Fibroblast of villous mesenchyme (primary cell): ENCODE measurements at regions not wholly inside any gene's neighbourhood (a gene's known extent, or its start where the extent isn't known, plus 50 kb on each side); places are given as distances from the start of the nearest gene placed in this dataset.

Experiments
- DNase-seq: peaks from one replicate; pipeline ENCODE4 v3.0.0-alpha.2; 2010; ENCODE audit warnings: low read depth
- H3K4me3 ChIP-seq: 2 replicates; pipeline ENCODE4 v1.5.1; 2011; ENCODE audit warnings: low read depth, mild to moderate bottlenecking, low read length
- CTCF ChIP-seq: IDR thresholded peaks from 2 replicates; pipeline ENCODE4 v1.5.1; 2012; ENCODE audit warnings: low read depth, mild to moderate bottlenecking, low read length; ENCODE audit not compliant: insufficient read depth

GRCh38 chr10:44326474-44327030 lies 58.3 kb downstream of the CXCL12 start:
- no peak for DNase-seq
- TF ChIP-seq CTCF = no peak

GRCh38 chr10:44325596-44326307 lies 59.1 kb downstream of the CXCL12 start:
- no peak for DNase-seq
- TF ChIP-seq CTCF = no peak
- no peak overlapping the region for H3K4me3 ChIP-seq

More at GRCh38 chr10:44326474-44327030, 58.3 kb downstream of the CXCL12 start:
- no peak overlapping the region for H3K4me3 ChIP-seq

- no peak overlapping the region for H3K4me3 ChIP-seq
- no peak for TF ChIP-seq CTCF
- DNase-seq = no peak
Measured at GRCh38 chr10:44325157-44325556, 59.7 kb downstream of the CXCL12 start.

- no peak for TF ChIP-seq CTCF
- no peak overlapping the region for H3K4me3 ChIP-seq
- no peak for DNase-seq
Measured at GRCh38 chr10:44323838-44324237, 61.1 kb downstream of the CXCL12 start.

GRCh38 chr10:44322137-44322536 lies 62.8 kb downstream of the CXCL12 start:
- no peak for TF ChIP-seq CTCF
- no peak for DNase-seq
- H3K4me3 ChIP-seq = no peak overlapping the region

GRCh38 chr10:44320756-44321155 lies 64.1 kb downstream of the CXCL12 start:
- H3K4me3 ChIP-seq = no peak overlapping the region
- DNase-seq = no peak
- no peak for TF ChIP-seq CTCF
